ENCODE measurements at regions not wholly inside any gene's neighbourhood (a gene's known extent, or its start where the extent isn't known, plus 50 kb on each side); places are given as distances from the start of the nearest gene placed in this dataset.
"Not testable (repeated sequence)": the region's sequence is repeated elsewhere in the genome, so short reads cannot be mapped to it uniquely, and the experiment has no call there.

DNA sequence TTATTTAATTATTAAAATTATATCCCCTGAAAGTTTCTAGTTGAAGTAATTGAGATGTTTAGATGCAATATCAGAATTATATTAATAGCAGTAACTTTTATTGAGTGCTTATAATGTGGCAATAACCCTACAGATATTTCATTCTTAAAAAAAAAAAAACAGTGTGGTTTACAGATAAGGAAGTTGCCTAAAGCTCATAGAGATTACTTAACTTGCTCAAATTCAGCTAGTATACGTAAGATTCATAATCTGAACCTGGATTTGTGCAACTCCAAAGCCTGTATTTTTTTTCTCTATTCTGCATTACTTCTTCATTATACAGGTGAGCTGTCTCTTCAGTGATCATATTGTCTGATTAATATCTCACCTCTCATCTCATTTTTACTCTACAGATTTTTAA, 156.0 kb upstream of the PTBP2 start:
- no peak for DNase-seq

- no peak for DNase-seq
Observed at GRCh38 chr1:96568639-96569038, 152.9 kb upstream of the PTBP2 start.

GRCh38 chr1:96569288-96569687, 152.3 kb upstream of the PTBP2 start:
- DNase-seq: no peak

DNA sequence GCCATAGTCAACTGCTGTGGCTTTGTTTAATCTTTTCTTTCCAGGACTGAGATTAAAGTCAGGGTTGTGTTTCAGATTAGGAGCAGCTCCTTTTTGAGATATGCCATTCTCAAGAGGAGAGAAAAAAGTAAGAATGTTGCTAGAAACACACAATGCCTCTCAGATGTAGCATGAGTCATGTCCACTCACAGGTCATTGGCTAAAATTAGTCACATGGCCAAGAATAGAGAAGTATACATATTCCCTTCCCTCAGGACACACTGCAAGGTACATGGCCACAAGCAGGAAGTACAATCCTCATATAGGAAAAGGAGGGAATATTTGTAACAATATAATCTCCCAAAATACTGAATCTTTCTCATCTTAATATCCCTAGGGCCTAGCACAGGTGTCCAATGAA, 141.9 kb upstream of the PTBP2 start:
- DNase-seq: no peak

GRCh38 chr1:96580920-96581319, 140.7 kb upstream of the PTBP2 start:
- DNase-seq: no peak

- DNase-seq: no peak
Observed at GRCh38 chr1:96581772-96582171, 139.8 kb upstream of the PTBP2 start.

GRCh38 chr1:96583903-96584302, 137.7 kb upstream of the PTBP2 start:
- no peak for DNase-seq

GRCh38 chr1:96587222-96587621, 134.4 kb upstream of the PTBP2 start:
- no peak for DNase-seq

DNA sequence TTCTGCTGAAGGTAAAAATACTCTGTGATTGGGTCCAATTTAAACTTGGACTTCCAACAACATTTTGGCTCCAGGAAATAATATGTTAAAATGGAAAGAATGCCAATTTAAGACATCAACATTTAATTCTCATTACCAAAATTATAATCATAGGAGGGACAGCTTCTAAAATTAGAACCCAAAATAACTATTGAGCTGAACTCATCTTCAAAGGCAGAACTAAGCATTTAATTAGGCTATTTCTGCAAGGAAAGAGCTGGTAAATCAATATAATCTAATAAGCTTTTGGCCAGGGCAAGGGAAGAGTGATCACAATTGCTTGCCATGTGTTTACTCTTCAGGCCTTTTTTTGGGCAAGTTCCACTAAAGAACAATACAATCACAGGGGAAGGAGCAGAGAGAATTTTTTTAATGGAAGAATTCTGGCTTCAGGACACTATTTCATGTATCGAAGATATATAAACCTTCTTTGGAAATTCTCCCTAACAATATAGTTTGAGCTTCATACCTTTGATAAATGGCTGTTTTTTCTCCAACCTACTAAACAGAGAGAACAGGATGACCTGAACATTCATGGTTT, 133.1 kb upstream of the PTBP2 start:
- peak; percentile 24 for DNase-seq

- DNase-seq: not testable (repeated sequence)
Observed at GRCh38 chr1:96595530-96595929, 126.1 kb upstream of the PTBP2 start.

DNA sequence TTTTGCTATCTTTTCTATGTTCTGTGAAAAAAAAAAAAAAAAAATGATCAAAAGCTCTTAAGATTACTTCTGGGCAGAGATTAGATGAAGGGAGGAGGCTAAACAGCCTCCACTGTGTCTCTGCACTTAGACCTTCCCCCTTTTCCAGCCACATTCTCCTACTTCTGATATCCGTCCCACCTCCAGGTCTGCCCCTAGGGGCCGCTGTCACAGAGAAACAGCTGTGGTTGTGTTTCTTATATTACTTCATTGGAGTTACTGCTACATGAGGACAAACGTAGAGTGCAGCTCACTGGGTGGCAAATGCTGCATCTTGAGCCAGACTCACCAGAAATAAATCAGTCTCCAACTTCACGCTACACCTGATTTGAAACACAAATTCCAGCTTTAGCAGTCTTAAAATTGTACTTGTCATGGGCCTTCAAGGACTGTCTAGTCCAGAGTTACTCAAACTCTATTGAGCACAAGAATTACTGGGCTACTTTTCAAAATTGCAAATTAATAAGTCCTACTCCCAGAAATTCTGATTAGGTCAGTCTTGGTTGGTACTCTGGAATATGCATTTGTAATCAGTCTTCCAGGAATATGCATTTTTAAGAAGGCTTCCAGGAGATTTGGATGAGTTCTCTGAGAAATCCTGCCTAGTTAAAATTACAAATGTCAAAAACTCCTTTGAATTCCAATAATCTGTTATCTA, 125.2 kb upstream of the PTBP2 start:
- DNase-seq: no peak

- DNase-seq: no peak
Observed at GRCh38 chr1:96597218-96597617, 124.4 kb upstream of the PTBP2 start.

- no peak for DNase-seq
Observed at GRCh38 chr1:96598416-96599168, 123.0 kb upstream of the PTBP2 start.

- DNase-seq: not testable (repeated sequence)
Observed at GRCh38 chr1:96604620-96605019, 117.0 kb upstream of the PTBP2 start.

GRCh38 chr1:96617375-96617774, 104.2 kb upstream of the PTBP2 start:
- not testable (repeated sequence) for DNase-seq

GRCh38 chr1:96632045-96632664, 89.4 kb upstream of the PTBP2 start:
- DNase-seq: no peak

DNA sequence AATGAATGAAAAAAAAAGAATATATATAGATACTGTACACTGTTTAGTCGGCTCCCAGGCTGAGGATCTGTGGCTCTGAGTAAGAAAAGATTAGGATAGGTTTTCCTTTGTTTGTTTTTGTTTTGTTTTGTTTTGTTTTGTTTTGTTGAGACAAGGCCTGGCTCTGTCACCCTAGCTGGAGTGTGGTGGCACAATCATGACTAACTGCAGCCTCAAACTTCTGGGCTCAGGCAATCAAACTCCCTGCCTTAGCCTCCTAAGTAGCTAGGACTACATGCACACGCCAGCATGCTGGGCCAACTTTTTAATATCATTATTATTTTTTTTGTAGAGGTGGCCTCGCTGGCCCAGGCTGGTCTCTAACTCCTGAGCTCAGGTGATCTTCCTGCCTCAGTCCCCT, 87.9 kb upstream of the PTBP2 start:
- no peak for DNase-seq

DNA sequence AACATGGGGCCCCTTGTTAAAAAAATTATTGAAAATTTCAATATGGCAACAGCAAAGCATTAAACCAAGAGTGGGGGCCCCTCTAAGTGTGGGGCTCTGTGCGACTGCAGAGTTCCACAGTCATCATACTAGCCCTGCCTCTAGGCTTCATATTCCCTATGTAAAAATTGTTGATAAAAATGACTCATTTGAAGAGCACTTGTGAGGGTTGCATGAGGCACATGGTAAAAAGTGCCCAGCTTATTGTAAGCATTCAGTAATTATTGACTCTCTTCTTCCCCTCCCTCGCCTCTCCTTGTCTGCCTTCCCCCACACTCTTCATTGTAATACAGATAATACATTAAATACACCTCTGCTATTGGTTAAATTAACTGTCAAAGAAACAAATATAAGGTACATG, 86.7 kb upstream of the PTBP2 start:
- no peak for DNase-seq

DNA sequence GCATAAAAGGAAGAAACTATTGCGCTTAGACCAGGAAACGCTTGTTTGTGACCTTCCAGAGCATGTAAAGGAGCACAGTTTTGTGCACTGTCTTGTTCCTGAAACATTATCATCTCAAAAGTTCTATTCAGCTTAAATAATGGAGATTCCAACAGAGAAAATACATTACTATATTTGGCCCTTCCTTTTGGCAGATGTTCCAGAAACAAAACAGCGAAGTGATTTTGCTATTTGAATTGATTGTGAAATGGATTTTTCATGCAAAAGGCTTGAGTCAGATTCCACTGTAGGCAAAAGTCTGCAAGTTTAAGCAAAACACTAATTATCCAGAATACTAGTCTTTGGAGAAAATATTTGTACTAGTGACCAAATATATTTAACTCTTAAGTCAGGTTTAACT, 80.3 kb upstream of the PTBP2 start:
- no peak for DNase-seq

GRCh38 chr1:96643519-96643918, 78.1 kb upstream of the PTBP2 start:
- DNase-seq: no peak

DNA sequence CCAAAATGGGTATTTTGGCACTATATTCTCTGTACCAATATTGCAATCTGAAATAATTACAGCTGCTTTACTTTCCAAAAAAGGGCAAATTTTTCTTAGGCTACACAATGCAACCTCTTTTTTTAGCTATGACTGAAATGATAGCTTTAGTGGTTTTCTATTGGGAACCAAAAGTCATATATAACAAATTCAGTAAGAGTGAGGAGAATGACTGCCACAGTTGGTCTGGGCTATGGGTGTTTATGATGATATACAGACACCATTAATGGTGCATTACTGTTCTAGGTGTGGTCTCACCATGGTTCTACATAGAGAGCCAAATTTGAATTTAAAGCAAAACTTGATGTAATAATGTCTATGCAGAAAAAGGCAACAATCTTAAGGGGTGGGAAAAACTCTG, 72.3 kb upstream of the PTBP2 start:
- no peak for DNase-seq

- DNase-seq: no peak
Observed at GRCh38 chr1:96651517-96651916, 70.1 kb upstream of the PTBP2 start.

GRCh38 chr1:96660051-96660450, 61.5 kb upstream of the PTBP2 start:
- no peak for DNase-seq

DNA sequence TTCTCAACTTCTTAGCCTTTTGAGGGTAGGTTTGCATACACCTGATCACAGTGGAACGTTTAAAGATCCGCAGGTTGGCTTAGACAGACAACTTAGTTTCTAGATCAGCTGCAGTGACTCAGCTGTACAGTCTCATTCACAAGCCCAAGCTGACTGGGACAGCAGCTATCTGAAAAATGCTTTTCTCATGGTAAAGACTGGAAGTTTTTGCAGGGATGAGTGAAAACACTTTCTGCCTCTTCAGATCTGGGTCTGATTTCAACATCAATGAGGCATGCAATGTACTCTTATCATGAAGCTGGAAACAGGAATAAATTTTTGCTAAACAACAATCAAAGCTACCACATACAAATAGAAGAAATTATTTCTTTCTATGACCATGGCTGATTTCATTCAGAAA, 61.1 kb upstream of the PTBP2 start:
- no peak for DNase-seq
